HEK293 (cell line): ENCODE measurements at regions not wholly inside any gene's neighbourhood (a gene's known extent, or its start where the extent isn't known, plus 50 kb on each side); places are given as distances from the start of the nearest gene placed in this dataset.

Source experiments
- CTCF ChIA-PET: fragments of 350-600 bp; formaldehyde crosslinking; extraction: SDS; loops from one replicate; lab custom pipeline; 2021; ENCODE audit warnings: antibody characterized with exemption; lab: Yijun Ruan, JAX
- POLR2A ChIA-PET: fragments of 300-600 bp; formaldehyde crosslinking; extraction: SDS; loops from one replicate; lab custom pipeline; 2020; ENCODE audit warnings: antibody characterized with exemption, inconsistent platforms; lab: Yijun Ruan, JAX
- H3K27ac ChIP-seq: fragments of 200-500 bp; sonication (Bioruptor generic); 2 replicates; pipeline ENCODE4 v1.5.1; 2014; ENCODE audit warnings: low read depth, low read length, control low read depth, inconsistent platforms; ENCODE audit errors: extremely low read depth
- H3K36me3 ChIP-seq, 2 experiments: fragments of 200-500 bp in 1 of 2; sonication (Bioruptor generic) in 1 of 2; 1 replicate in 1 of 2; 2 replicates in 1 of 2; pipeline ENCODE4 v1.5.1; 2014 to 2017; ENCODE audit warnings: inconsistent platforms in 2 of 2, low read length in 2 of 2; ENCODE audit not compliant: control insufficient read depth in 2 of 2, insufficient read depth in 1 of 2
- H3K4me1 ChIP-seq: fragments of 200-500 bp; sonication (Bioruptor generic); 2 replicates; pipeline ENCODE4 v1.5.1; 2014; ENCODE audit warnings: mild to moderate bottlenecking, low read length, inconsistent platforms; ENCODE audit not compliant: control insufficient read depth, insufficient read depth
- H3K4me3 ChIP-seq: 2 replicates; pipeline ENCODE4 v1.5.1; 2011; ENCODE audit warnings: low read depth, mild to moderate bottlenecking, control low read depth, low read length, moderate library complexity
- H3K9me3 ChIP-seq: fragments of 200-500 bp; sonication (Bioruptor generic); 2 replicates; pipeline ENCODE4 v1.5.1; 2014; ENCODE audit warnings: low read depth, low read length, inconsistent platforms; ENCODE audit not compliant: control insufficient read depth, insufficient read depth
- BCL6B ChIP-seq: fragments of 450-650 bp; formaldehyde crosslinking; IDR thresholded peaks from 2 replicates; pipeline ENCODE4 v1.5.1; 2017; ENCODE audit warnings: missing biosample characterization, missing genetic modification characterization
- ELK4 ChIP-seq: IDR thresholded peaks from 2 replicates; pipeline ENCODE4 v1.6.1; 2011; ENCODE audit warnings: mild to moderate bottlenecking, low read depth, low read length, borderline replicate concordance
- FEZF1 ChIP-seq: fragments of 450-650 bp; formaldehyde crosslinking; IDR thresholded peaks from 2 replicates; pipeline ENCODE4 v1.5.1; 2016; ENCODE audit warnings: missing biosample characterization, missing genetic modification characterization
- GLIS1 ChIP-seq: fragments of 450-650 bp; formaldehyde crosslinking; IDR thresholded peaks from 2 replicates; pipeline ENCODE4 v1.5.1; 2016; ENCODE audit warnings: missing biosample characterization, missing genetic modification characterization
- KLF7 ChIP-seq: fragments of 450-650 bp; formaldehyde crosslinking; IDR thresholded peaks from 2 replicates; pipeline ENCODE4 v1.5.1; 2016; ENCODE audit warnings: missing biosample characterization, missing genetic modification characterization, borderline replicate concordance
- MYNN ChIP-seq: fragments of 450-650 bp; formaldehyde crosslinking; IDR thresholded peaks from 2 replicates; pipeline ENCODE4 v1.5.1; 2016; ENCODE audit warnings: missing biosample characterization, missing genetic modification characterization, borderline replicate concordance
- SP2 ChIP-seq: fragments of 450-650 bp; formaldehyde crosslinking; IDR thresholded peaks from 2 replicates; pipeline ENCODE4 v1.5.1; 2016; ENCODE audit warnings: missing biosample characterization, missing genetic modification characterization
- ZBTB17 ChIP-seq: fragments of 450-650 bp; formaldehyde crosslinking; IDR thresholded peaks from 2 replicates; pipeline ENCODE4 v1.5.1; 2016; ENCODE audit warnings: missing biosample characterization, missing genetic modification characterization
- ZFHX2 ChIP-seq: fragments of 450-650 bp; formaldehyde crosslinking; conservative IDR thresholded peaks from 2 replicates; pipeline ENCODE4 v1.5.1; 2016; ENCODE audit warnings: missing biosample characterization, missing genetic modification characterization
- ZFP37 ChIP-seq: fragments of 450-650 bp; formaldehyde crosslinking; IDR thresholded peaks from 2 replicates; pipeline ENCODE4 v1.5.1; 2016; ENCODE audit warnings: missing biosample characterization, missing genetic modification characterization
- ZIC2 ChIP-seq: fragments of 450-650 bp; formaldehyde crosslinking; IDR thresholded peaks from 2 replicates; pipeline ENCODE4 v1.5.1; 2016; ENCODE audit warnings: missing biosample characterization, missing genetic modification characterization
- ZNF114 ChIP-seq: fragments of 450-650 bp; formaldehyde crosslinking; IDR thresholded peaks from 2 replicates; pipeline ENCODE4 v1.5.0; 2017; ENCODE audit warnings: missing biosample characterization, missing genetic modification characterization
- ZNF146 ChIP-seq: fragments of 450-650 bp; formaldehyde crosslinking; IDR thresholded peaks from 2 replicates; pipeline ENCODE4 v1.5.1; 2016; ENCODE audit warnings: missing biosample characterization, missing genetic modification characterization
- ZNF202 ChIP-seq: fragments of 450-650 bp; formaldehyde crosslinking; IDR thresholded peaks from 2 replicates; pipeline ENCODE4 v1.5.1; 2016; ENCODE audit warnings: missing biosample characterization, missing genetic modification characterization, borderline replicate concordance
- ZNF266 ChIP-seq: fragments of 450-650 bp; formaldehyde crosslinking; IDR thresholded peaks from 2 replicates; pipeline ENCODE4 v1.5.1; 2016; ENCODE audit warnings: missing biosample characterization, missing genetic modification characterization, low read depth
- ZNF274 ChIP-seq, 2 experiments: fragments of 200-500 bp in 1 of 2; fragments of 450-650 bp in 1 of 2; sonication (Bioruptor generic) in 1 of 2; formaldehyde crosslinking in 1 of 2; IDR thresholded peaks; 2 replicates each; pipeline versions ENCODE4 v1.5.1 to v1.6.1; 2014 to 2016; ENCODE audit warnings: borderline replicate concordance in 1 of 2, inconsistent platforms in 1 of 2, low read length in 1 of 2, missing biosample characterization in 1 of 2, missing genetic modification characterization in 1 of 2
- ZNF354C ChIP-seq: fragments of 450-650 bp; formaldehyde crosslinking; IDR thresholded peaks from 2 replicates; pipeline ENCODE4 v1.5.1; 2016; ENCODE audit warnings: missing biosample characterization, missing genetic modification characterization, low read depth, borderline replicate concordance
- ZNF416 ChIP-seq: fragments of 450-650 bp; formaldehyde crosslinking; IDR thresholded peaks from 2 replicates; pipeline ENCODE4 v1.5.1; 2016; ENCODE audit warnings: missing biosample characterization, missing genetic modification characterization
- ZNF426 ChIP-seq: fragments of 450-650 bp; formaldehyde crosslinking; IDR thresholded peaks from 2 replicates; pipeline ENCODE4 v1.5.1; 2017; ENCODE audit warnings: missing biosample characterization, missing genetic modification characterization, mild to moderate bottlenecking, inconsistent platforms, moderate library complexity
- ZNF473 ChIP-seq: fragments of 450-650 bp; formaldehyde crosslinking; IDR thresholded peaks from 2 replicates; pipeline ENCODE4 v1.5.1; 2017; ENCODE audit warnings: missing biosample characterization, missing genetic modification characterization
- ZNF514 ChIP-seq: fragments of 450-650 bp; formaldehyde crosslinking; IDR thresholded peaks from 2 replicates; pipeline ENCODE4 v1.5.1; 2016; ENCODE audit warnings: missing biosample characterization, missing genetic modification characterization
- ZNF529 ChIP-seq: fragments of 450-650 bp; formaldehyde crosslinking; IDR thresholded peaks from 2 replicates; pipeline ENCODE4 v1.5.1; 2017; ENCODE audit warnings: missing genetic modification characterization, missing biosample characterization; ENCODE audit not compliant: insufficient replicate concordance
- ZNF561 ChIP-seq: fragments of 450-650 bp; IDR thresholded peaks from 2 replicates; pipeline ENCODE4 v1.5.1; 2018; ENCODE audit warnings: missing biosample characterization, missing genetic modification characterization, borderline replicate concordance
- ZNF624 ChIP-seq: fragments of 450-650 bp; formaldehyde crosslinking; IDR thresholded peaks from 2 replicates; pipeline ENCODE4 v1.5.1; 2017; ENCODE audit warnings: missing biosample characterization, missing genetic modification characterization
- ZNF701 ChIP-seq: fragments of 450-650 bp; formaldehyde crosslinking; IDR thresholded peaks from 2 replicates; pipeline ENCODE4 v1.5.1; 2016; ENCODE audit warnings: missing biosample characterization, missing genetic modification characterization
- ZNF777 ChIP-seq: fragments of 450-650 bp; formaldehyde crosslinking; IDR thresholded peaks from 2 replicates; pipeline ENCODE4 v1.5.1; 2017; ENCODE audit warnings: missing biosample characterization, missing genetic modification characterization, borderline replicate concordance
- ZNF792 ChIP-seq: fragments of 450-650 bp; formaldehyde crosslinking; IDR thresholded peaks from 2 replicates; pipeline ENCODE4 v1.5.1; 2016; ENCODE audit warnings: missing biosample characterization, missing genetic modification characterization
- ZNF837 ChIP-seq: fragments of 450-650 bp; formaldehyde crosslinking; IDR thresholded peaks from 2 replicates; pipeline ENCODE4 v1.5.1; 2016; ENCODE audit warnings: missing biosample characterization, missing genetic modification characterization
- ZNF843 ChIP-seq: fragments of 450-650 bp; formaldehyde crosslinking; IDR thresholded peaks from 2 replicates; pipeline ENCODE4 v1.5.1; 2016; ENCODE audit warnings: missing biosample characterization, missing genetic modification characterization
- TF ChIP-seq, protein P1 (sequence below): fragments of 450-650 bp; formaldehyde crosslinking; IDR thresholded peaks from 2 replicates; pipeline ENCODE4 v1.5.1; 2016; ENCODE audit warnings: missing biosample characterization, missing genetic modification characterization
- TF ChIP-seq, protein P2 (sequence below): fragments of 450-650 bp; formaldehyde crosslinking; IDR thresholded peaks from 2 replicates; pipeline ENCODE4 v1.5.1; 2017; ENCODE audit warnings: missing biosample characterization, mild to moderate bottlenecking, missing genetic modification characterization, moderate library complexity

GRCh38 chr19:37303591-37304171, 67.2 kb upstream of the ZNF527 start:
- no peak for TF ChIP-seq ZNF529 (tag by site-specific recombination)
- no peak for TF ChIP-seq FEZF1 (tag by site-specific recombination)
- no peak for TF ChIP-seq BCL6B
- TF ChIP-seq, protein P1, sequence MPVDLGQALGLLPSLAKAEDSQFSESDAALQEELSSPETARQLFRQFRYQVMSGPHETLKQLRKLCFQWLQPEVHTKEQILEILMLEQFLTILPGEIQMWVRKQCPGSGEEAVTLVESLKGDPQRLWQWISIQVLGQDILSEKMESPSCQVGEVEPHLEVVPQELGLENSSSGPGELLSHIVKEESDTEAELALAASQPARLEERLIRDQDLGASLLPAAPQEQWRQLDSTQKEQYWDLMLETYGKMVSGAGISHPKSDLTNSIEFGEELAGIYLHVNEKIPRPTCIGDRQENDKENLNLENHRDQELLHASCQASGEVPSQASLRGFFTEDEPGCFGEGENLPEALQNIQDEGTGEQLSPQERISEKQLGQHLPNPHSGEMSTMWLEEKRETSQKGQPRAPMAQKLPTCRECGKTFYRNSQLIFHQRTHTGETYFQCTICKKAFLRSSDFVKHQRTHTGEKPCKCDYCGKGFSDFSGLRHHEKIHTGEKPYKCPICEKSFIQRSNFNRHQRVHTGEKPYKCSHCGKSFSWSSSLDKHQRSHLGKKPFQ (tag by site-specific recombination), result no peak
- no peak for TF ChIP-seq ZNF146 (tag by site-specific recombination)
- no peak for TF ChIP-seq ZNF843 (tag by site-specific recombination)
- no peak for TF ChIP-seq SP2
- TF ChIP-seq ZFP37 (tag by site-specific recombination), result no peak
- no peak for TF ChIP-seq ZNF777 (tag by site-specific recombination)
- TF ChIP-seq ZNF274 (IDR thresholded peaks at IDR 0.05; ENCODE audit: low read length), result no peak
- TF ChIP-seq ZNF274 (tag by site-specific recombination; IDR thresholded peaks at IDR 0.05; ENCODE audit: borderline replicate concordance), result no peak
- no peak for TF ChIP-seq ZNF624 (tag by site-specific recombination)
- no peak for TF ChIP-seq GLIS1 (tag by site-specific recombination)
- TF ChIP-seq ZNF202 (tag by site-specific recombination), result no peak
- no peak for TF ChIP-seq ZIC2
- no peak for TF ChIP-seq ZNF561
- no peak for TF ChIP-seq ZNF514 (tag by site-specific recombination)
- no peak for TF ChIP-seq ELK4
- no peak for TF ChIP-seq ZNF416 (tag by site-specific recombination)
- no peak for TF ChIP-seq ZNF426 (tag by site-specific recombination)
- TF ChIP-seq ZNF837 (tag by site-specific recombination), result no peak
- TF ChIP-seq, all 188 proteins: peak for 0
- H3K4me1 ChIP-seq, result no peaks in the 10 kb centered on the region
- peaks cover 4% of the 10 kb centered on the region for H3K9me3 ChIP-seq
- ChIA-PET CTCF (no interaction called here), POLR2A (no interaction called here)
- no peaks in the 10 kb centered on the region for H3K36me3 ChIP-seq
- no peak overlapping the region for H3K4me3 ChIP-seq
- no peak overlapping the region for H3K27ac ChIP-seq

DNA sequence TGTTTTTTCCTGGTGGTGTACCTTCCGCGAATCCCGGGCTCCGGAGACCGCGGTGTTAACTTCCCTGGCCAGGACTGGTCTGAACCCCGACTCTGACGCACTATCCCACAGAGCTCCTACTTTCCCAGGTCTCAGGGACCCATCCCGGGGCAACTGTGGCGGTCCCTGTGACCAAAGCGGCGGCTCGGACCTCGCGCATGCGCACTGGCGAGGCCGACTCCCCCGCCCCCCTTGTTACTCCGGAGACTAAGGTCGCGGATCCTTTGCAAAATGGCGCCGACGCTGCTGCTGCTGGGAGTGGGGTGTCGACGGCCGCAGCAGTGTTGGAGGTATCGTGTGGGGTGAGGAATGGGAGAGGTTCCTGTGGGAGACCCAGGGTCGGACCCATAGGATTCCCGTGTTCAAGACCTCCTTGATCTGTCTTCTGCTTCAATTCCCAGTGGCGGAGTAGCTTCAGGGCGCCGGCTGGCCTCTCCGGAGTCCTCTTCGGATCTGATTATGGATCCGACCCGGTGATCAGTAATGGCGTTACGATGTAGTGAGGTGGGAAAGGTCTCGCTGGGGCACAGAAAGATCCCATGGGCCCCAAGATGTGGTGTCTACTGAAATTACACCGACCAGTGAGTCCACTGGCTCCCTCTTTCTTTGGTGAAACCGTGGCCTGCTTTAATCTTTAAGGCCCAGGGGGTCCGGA, 66.6 kb upstream of the ZNF527 start:
- H3K36me3 ChIP-seq, result no peaks in the 10 kb centered on the region
- H3K4me3 ChIP-seq, result peak overlapping the region; percentile 16; the same call in 1 of the 2 replicates
- H3K27ac ChIP-seq, result no peak overlapping the region
- POLR2A ChIA-PET, result no interaction called here
- CTCF ChIA-PET, result no interaction called here
- H3K9me3 ChIP-seq, result peaks cover 7% of the 10 kb centered on the region
- no peaks in the 10 kb centered on the region for H3K4me1 ChIP-seq
- TF ChIP-seq ZNF473 (tag by site-specific recombination) (no peak), KLF7 (tag by site-specific recombination) (no peak), ZNF354C (tag by site-specific recombination) (no peak), ZFHX2 (tag by site-specific recombination) (no peak), ZBTB17 (tag by site-specific recombination) (no peak), MYNN (tag by site-specific recombination) (no peak), ZNF701 (tag by site-specific recombination) (no peak), ZNF792 (tag by site-specific recombination) (no peak), ZNF266 (tag by site-specific recombination) (no peak), ZNF114 (tag by site-specific recombination) (no peak)
- TF ChIP-seq, protein P2, sequence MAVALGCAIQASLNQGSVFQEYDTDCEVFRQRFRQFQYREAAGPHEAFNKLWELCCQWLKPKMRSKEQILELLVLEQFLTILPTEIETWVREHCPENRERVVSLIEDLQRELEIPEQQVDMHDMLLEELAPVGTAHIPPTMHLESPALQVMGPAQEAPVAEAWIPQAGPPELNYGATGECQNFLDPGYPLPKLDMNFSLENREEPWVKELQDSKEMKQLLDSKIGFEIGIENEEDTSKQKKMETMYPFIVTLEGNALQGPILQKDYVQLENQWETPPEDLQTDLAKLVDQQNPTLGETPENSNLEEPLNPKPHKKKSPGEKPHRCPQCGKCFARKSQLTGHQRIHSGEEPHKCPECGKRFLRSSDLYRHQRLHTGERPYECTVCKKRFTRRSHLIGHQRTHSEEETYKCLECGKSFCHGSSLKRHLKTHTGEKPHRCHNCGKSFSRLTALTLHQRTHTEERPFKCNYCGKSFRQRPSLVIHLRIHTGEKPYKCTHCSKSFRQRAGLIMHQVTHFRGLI (tag by site-specific recombination), result no peak
